HUES6 (cell line): ENCODE measurements at regions not wholly inside any gene's neighbourhood (a gene's known extent, or its start where the extent isn't known, plus 50 kb on each side); places are given as distances from the start of the nearest gene placed in this dataset.

Experiments
- H3K27ac ChIP-seq: 2 replicates; pipeline ENCODE4 v1.7.0; 2013; ENCODE audit warnings: low read depth, mild to moderate bottlenecking, low read length, inconsistent platforms
- H3K27me3 ChIP-seq: 2 replicates; pipeline ENCODE4 v1.6.1; 2013; ENCODE audit warnings: low read length; ENCODE audit not compliant: control insufficient read depth, insufficient read depth
- H3K36me3 ChIP-seq: 2 replicates; pipeline ENCODE4 v1.6.1; 2013; ENCODE audit warnings: low read length; ENCODE audit not compliant: control insufficient read depth, insufficient read depth
- H3K4me1 ChIP-seq: 2 replicates; pipeline ENCODE4 v1.6.1; 2013; ENCODE audit warnings: low read length; ENCODE audit not compliant: control insufficient read depth, insufficient read depth
- H3K4me3 ChIP-seq: 2 replicates; pipeline ENCODE4 v1.5.1; 2013; ENCODE audit warnings: low read depth, low read length
- H3K9ac ChIP-seq: one replicate; pipeline ENCODE4 v1.6.1; 2013; ENCODE audit warnings: mild to moderate bottlenecking, low read length
- H3K9me3 ChIP-seq: 2 replicates; pipeline ENCODE4 v1.6.1; 2013; ENCODE audit warnings: low read depth, low read length; ENCODE audit not compliant: control insufficient read depth, insufficient read depth

DNA sequence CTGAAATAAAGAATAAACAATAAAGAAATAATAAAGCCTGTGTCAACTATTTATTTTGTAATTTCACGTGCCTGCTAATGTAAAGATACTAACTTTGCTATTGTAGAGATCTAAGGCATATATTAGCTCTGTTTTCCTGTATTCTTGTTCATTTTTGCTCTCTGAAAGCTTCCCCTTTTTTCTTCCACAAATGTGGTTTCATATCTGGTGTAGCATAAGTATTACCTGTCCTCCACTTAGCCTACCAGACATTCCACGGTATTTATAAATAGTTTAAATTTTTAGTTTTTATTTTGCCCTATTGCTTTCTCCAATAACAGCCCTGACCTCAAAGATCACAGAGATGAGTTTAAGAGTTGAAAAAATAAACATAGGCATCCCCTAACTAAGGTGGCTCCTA, 92.6 kb upstream of the ATP2B1 start:
- H3K4me1 ChIP-seq = no peaks in the 10 kb centered on the region
- H3K9me3 ChIP-seq = no peaks in the 10 kb centered on the region
- H3K27ac ChIP-seq = no peak overlapping the region
- H3K9ac ChIP-seq = no peak overlapping the region
- H3K4me3 ChIP-seq = no peak overlapping the region
- H3K36me3 ChIP-seq = no peaks in the 10 kb centered on the region
- H3K27me3 ChIP-seq = no peaks in the 10 kb centered on the region

DNA sequence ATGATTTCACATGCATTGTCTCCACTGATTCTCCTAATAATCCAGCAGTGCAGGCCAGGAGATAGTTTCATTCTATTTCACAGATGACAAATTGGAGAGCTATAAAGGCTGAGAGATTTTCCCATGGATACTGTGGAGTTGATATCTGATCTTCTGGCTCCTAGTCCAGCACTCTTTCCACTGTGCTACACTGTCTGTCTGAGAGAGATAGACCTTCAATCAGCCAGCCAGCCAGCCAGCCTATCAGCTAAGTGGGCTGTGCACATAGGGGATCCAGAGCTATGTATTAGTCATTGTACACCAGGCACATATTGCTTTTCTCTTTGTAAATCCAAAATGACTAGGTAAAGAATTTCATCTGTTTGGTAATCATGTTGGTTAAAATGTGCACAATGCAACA, 91.8 kb upstream of the ATP2B1 start:
- H3K9me3 ChIP-seq = no peaks in the 10 kb centered on the region
- no peaks in the 10 kb centered on the region for H3K36me3 ChIP-seq
- H3K27ac ChIP-seq = no peak overlapping the region
- H3K9ac ChIP-seq = no peak overlapping the region
- H3K27me3 ChIP-seq = no peaks in the 10 kb centered on the region
- H3K4me3 ChIP-seq = no peak overlapping the region
- H3K4me1 ChIP-seq = no peaks in the 10 kb centered on the region

DNA sequence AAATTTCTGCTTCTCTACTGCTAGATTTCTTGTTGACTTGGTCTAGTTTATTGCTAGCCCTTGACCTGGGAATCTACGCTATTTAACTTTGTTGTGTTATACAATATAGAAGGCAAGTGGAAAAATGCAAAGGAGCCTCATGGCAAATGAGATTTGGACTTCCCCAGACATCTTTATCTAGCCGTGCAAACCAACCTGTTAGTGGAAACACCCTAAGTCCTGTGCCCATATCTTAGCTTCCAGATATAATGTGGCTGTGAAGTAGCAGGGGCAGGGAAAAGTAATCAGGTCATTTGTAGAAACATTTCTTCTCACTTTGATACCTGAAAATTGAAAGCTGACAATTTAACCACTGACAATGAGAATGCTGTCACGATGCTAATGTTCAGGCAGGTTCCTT, 90.7 kb upstream of the ATP2B1 start:
- Histone ChIP-seq H3K27ac (no peak overlapping the region), H3K4me3 (no peak overlapping the region), H3K9ac (no peak overlapping the region), H3K4me1 (no peaks in the 10 kb centered on the region), H3K36me3 (no peaks in the 10 kb centered on the region), H3K9me3 (no peaks in the 10 kb centered on the region), H3K27me3 (no peaks in the 10 kb centered on the region)

GRCh38 chr12:89797436-89797835, 88.8 kb upstream of the ATP2B1 start:
- no peaks in the 10 kb centered on the region for H3K36me3 ChIP-seq
- no peak overlapping the region for H3K4me3 ChIP-seq
- H3K9ac ChIP-seq = no peak overlapping the region
- no peaks in the 10 kb centered on the region for H3K4me1 ChIP-seq
- H3K27ac ChIP-seq = no peak overlapping the region
- H3K27me3 ChIP-seq = no peaks in the 10 kb centered on the region
- no peaks in the 10 kb centered on the region for H3K9me3 ChIP-seq

GRCh38 chr12:89796798-89797382, 88.3 kb upstream of the ATP2B1 start:
- H3K27me3 ChIP-seq = no peaks in the 10 kb centered on the region
- no peak overlapping the region for H3K9ac ChIP-seq
- H3K4me3 ChIP-seq = no peak overlapping the region
- H3K4me1 ChIP-seq = no peaks in the 10 kb centered on the region
- H3K9me3 ChIP-seq = no peaks in the 10 kb centered on the region
- no peaks in the 10 kb centered on the region for H3K36me3 ChIP-seq
- H3K27ac ChIP-seq = no peak overlapping the region

DNA sequence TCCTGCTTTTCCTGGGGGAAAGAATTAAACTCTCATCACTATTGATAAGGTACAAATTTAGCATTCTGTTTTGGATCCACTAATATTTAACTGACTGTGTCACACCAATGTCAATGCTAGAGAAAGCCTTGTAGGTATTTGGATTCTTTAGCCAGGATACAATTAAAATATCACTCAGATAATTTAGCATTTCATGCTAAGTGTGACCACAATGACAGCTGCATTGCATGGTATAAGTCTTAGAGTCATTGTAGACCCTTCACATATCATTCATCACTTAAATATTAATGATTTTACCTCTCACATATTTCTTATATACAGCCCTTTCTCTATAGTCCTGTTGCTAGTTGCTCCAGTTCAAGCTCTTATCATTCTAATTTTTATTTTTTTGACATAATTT, 85.3 kb upstream of the ATP2B1 start:
- Histone ChIP-seq H3K36me3 (no peaks in the 10 kb centered on the region), H3K4me3 (no peak overlapping the region), H3K27ac (no peak overlapping the region), H3K27me3 (no peaks in the 10 kb centered on the region), H3K9ac (no peak overlapping the region), H3K9me3 (no peaks in the 10 kb centered on the region), H3K4me1 (no peaks in the 10 kb centered on the region)

DNA sequence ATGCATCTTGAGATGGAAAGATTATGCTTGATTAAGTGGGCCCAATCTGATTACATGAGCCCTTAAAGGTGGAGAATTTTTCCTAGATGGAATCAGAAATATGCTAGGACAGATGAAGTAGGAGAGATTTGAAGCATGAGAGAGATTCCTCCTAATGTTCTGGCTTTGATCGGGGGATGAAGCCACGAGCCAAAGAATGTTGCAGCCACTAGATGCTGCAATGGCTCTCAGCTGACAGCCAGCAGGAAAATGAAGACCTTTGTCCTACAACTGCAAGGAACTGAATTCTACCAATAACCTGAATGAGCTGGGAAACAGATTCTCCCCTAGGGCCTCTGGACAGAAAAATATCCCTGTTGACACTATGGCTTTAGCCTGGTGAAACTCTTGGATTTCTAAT, 82.6 kb upstream of the ATP2B1 start:
- no peaks in the 10 kb centered on the region for H3K4me1 ChIP-seq

DNA sequence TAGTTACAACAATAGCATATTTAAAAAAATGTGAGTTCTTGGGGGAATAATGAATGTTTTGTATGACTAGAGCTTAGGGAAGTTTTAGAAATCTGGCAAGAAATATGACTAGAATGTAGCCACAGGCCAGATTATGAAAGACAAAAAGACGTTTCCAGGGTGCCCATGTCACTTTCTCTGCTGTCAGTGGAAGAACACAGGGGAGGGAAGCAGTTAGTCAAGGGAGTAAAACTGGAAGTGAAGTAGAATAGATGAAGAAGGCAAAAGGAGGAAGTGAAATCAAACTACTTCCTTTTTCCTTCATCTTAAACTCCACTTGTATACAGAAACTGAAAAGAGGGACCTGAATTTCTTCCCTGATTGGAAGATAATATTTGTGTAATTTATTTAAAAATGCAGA, 81.2 kb upstream of the ATP2B1 start:
- Histone ChIP-seq H3K27ac (no peak overlapping the region), H3K36me3 (no peaks in the 10 kb centered on the region), H3K9me3 (peaks cover 33% of the 10 kb centered on the region), H3K27me3 (no peaks in the 10 kb centered on the region), H3K4me3 (no peak overlapping the region), H3K4me1 (no peaks in the 10 kb centered on the region), H3K9ac (no peak overlapping the region)

More for the DNA sequence above, 82.6 kb upstream of the ATP2B1 start:
- Histone ChIP-seq H3K36me3 (no peaks in the 10 kb centered on the region), H3K4me3 (no peak overlapping the region), H3K27ac (no peak overlapping the region), H3K9me3 (peaks cover 19% of the 10 kb centered on the region), H3K9ac (no peak overlapping the region), H3K27me3 (no peaks in the 10 kb centered on the region)

GRCh38 chr12:89787763-89788162, 79.1 kb upstream of the ATP2B1 start:
- H3K9me3 ChIP-seq = peaks cover 37% of the 10 kb centered on the region
- H3K9ac ChIP-seq = no peak overlapping the region
- no peak overlapping the region for H3K4me3 ChIP-seq
- no peaks in the 10 kb centered on the region for H3K36me3 ChIP-seq
- no peak overlapping the region for H3K27ac ChIP-seq
- H3K4me1 ChIP-seq = no peaks in the 10 kb centered on the region
- H3K27me3 ChIP-seq = no peaks in the 10 kb centered on the region

- Histone ChIP-seq H3K9me3 (peaks cover 37% of the 10 kb centered on the region), H3K4me1 (no peaks in the 10 kb centered on the region), H3K4me3 (no peak overlapping the region), H3K9ac (no peak overlapping the region), H3K27ac (no peak overlapping the region), H3K27me3 (no peaks in the 10 kb centered on the region), H3K36me3 (no peaks in the 10 kb centered on the region)
Measured at GRCh38 chr12:89786177-89786810, 77.7 kb upstream of the ATP2B1 start.

DNA sequence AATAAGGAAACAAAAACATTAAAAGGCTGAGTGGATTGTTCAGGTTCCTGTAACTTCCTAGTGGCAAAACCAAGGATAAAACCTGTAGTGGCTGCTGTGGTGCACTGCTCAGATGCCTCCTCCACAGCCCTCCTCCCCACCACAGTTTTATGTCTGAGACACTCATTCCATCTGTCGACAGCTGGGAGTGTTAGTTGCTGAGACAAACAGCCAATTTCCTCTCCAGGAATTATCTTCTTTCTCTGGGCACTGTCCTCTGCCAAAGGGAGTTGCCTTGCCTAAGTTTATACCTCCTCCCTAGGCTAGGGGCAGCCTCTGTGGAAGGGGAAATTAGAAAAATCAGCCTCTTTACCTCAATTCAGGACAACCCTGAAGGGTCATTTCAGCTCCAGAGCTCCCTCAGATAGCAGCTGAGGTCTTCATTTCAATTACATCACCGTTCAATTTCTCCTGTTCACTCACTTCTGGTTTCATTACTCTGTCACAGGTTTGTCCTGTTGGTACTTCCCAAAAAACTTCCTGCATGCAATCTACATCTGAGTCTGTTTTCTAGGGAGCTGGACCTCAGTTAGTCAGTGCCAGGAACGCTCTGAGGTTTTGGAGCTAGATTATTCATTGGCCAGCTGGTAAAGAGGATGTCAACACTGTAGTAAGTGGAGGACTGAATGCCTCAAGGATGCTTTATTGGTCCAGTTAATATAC, 74.9 kb upstream of the ATP2B1 start:
- Histone ChIP-seq H3K4me1 (no peaks in the 10 kb centered on the region), H3K9ac (no peak overlapping the region), H3K4me3 (no peak overlapping the region), H3K9me3 (peaks cover 37% of the 10 kb centered on the region), H3K27me3 (no peaks in the 10 kb centered on the region), H3K36me3 (no peaks in the 10 kb centered on the region), H3K27ac (no peak overlapping the region)
